A549 (cell line): ENCODE measurements at regions not wholly inside any gene's neighbourhood (a gene's known extent, or its start where the extent isn't known, plus 50 kb on each side); places are given as distances from the start of the nearest gene placed in this dataset.

ENCODE experiments used
- ATAC-seq, 2 experiments: fragments of 200-7000 bp in 1 of 2; fragments of >200 bp in 1 of 2; cut with Nextera tagmentation in 1 of 2; cut with Tn5 transposase in 1 of 2; 3 replicates each; pipeline versions ENCODE4 v1.8.0 to v1.9.1; 2018 to 2020; ENCODE audit warnings: mild to moderate bottlenecking in 1 of 2, moderate library complexity in 1 of 2
- CTCF ChIA-PET: fragments of 300-600 bp; sonication (Branson Sonifier 250); formaldehyde crosslinking; extraction: SDS; loops from one replicate; lab custom pipeline; 2021; ENCODE audit warnings: antibody characterized with exemption, inconsistent platforms; lab: Yijun Ruan, JAX
- POLR2A ChIA-PET: fragments of 350-600 bp; formaldehyde crosslinking; extraction: SDS; loops from one replicate; lab custom pipeline; 2021; ENCODE audit warnings: antibody characterized with exemption, inconsistent platforms; lab: Yijun Ruan, JAX
- DNase-seq, 2 experiments: peaks; one replicate each; pipeline versions ENCODE4 v3.0.0 to v3.0.0-alpha.2; 2011 to 2016; ENCODE audit warnings: low read depth in 1 of 2, low spot score in 1 of 2
- FAIRE-seq: peaks from 2 replicates; lab custom pipeline; 2011; peaks lifted over from hg19 to GRCh38; lab: Jason Lieb, UNC
- H3K27ac ChIP-seq, 2 experiments: fragments of >200 bp; sonication (Bioruptor Twin); formaldehyde crosslinking; 3 replicates each; pipeline ENCODE4 v1.5.1; 2016 to 2017
- H3K4me1 ChIP-seq: fragments of >200 bp; sonication (Bioruptor Twin); formaldehyde crosslinking; 3 replicates; pipeline ENCODE4 v1.6.1; 2016
- H3K4me2 ChIP-seq: fragments of >200 bp; sonication (Bioruptor Twin); formaldehyde crosslinking; 3 replicates; pipeline ENCODE4 v1.6.1; 2016
- H3K4me3 ChIP-seq: fragments of >200 bp; sonication (Bioruptor Twin); formaldehyde crosslinking; 3 replicates; pipeline ENCODE4 v1.5.1; 2016
- H3K9me3 ChIP-seq: fragments of >200 bp; sonication (Bioruptor Twin); formaldehyde crosslinking; 3 replicates; pipeline ENCODE4 v1.6.1; 2016
- ATOH8 ChIP-seq: fragments of 250-450 bp; sonication (Bioruptor Pico); IDR thresholded peaks from 2 replicates; pipeline ENCODE4 v1.5.0; 2020; ENCODE audit warnings: low read depth, mild to moderate bottlenecking, moderate library complexity
- CBX2 ChIP-seq: fragments of 200-600 bp; sonication (generic); IDR thresholded peaks from 2 replicates; pipeline ENCODE4 v1.6.1; 2016; ENCODE audit warnings: low read depth, mild to moderate bottlenecking, borderline replicate concordance
- CHD4 ChIP-seq: fragments of 200-600 bp; sonication (generic); IDR thresholded peaks from 2 replicates; pipeline ENCODE4 v1.6.1; 2016; ENCODE audit warnings: antibody characterized with exemption, mild to moderate bottlenecking, borderline replicate concordance
- CTCF ChIP-seq: fragments of >200 bp; sonication (Bioruptor Twin); formaldehyde crosslinking; IDR thresholded peaks from 3 replicates; pipeline ENCODE4 v1.5.1; 2016
- EP300 ChIP-seq, 2 experiments: fragments of >200 bp; sonication (Bioruptor Twin); formaldehyde crosslinking; IDR thresholded peaks; 2 replicates in 1 of 2; 3 replicates in 1 of 2; pipeline ENCODE4 v1.6.1; 2016 to 2017
- FOSL2 ChIP-seq, 2 experiments: fragments of 450-650 bp in 1 of 2; fragments of >200 bp in 1 of 2; sonication (Bioruptor Twin) in 1 of 2; formaldehyde crosslinking; IDR thresholded peaks; 2 replicates each; pipeline versions ENCODE4 v1.5.0 to v1.6.1; 2016 to 2020; ENCODE audit warnings: mild to moderate bottlenecking in 1 of 2, moderate library complexity in 1 of 2
- HES2 ChIP-seq: fragments of >200 bp; sonication (Bioruptor Twin); formaldehyde crosslinking; IDR thresholded peaks from 2 replicates; pipeline ENCODE4 v1.6.1; 2016
- HEYL ChIP-seq: fragments of 250-450 bp; sonication (Bioruptor Pico); IDR thresholded peaks from 2 replicates; pipeline ENCODE4 v1.8.0; 2021; ENCODE audit warnings: mild to moderate bottlenecking, moderate library complexity
- HOXA7 ChIP-seq: fragments of 250-450 bp; sonication (Bioruptor Pico); IDR thresholded peaks from 2 replicates; pipeline ENCODE4 v1.5.0; 2020; ENCODE audit warnings: mild to moderate bottlenecking, moderate library complexity
- HOXB5 ChIP-seq: fragments of 250-450 bp; sonication (Bioruptor Pico); IDR thresholded peaks from 2 replicates; pipeline ENCODE4 v1.5.0; 2020; ENCODE audit warnings: mild to moderate bottlenecking, moderate library complexity
- KDM5A ChIP-seq: fragments of 200-600 bp; sonication (generic); IDR thresholded peaks from 2 replicates; pipeline ENCODE4 v1.6.1; 2016; ENCODE audit warnings: antibody characterized with exemption, mild to moderate bottlenecking
- MYC ChIP-seq: IDR thresholded peaks from 2 replicates; pipeline ENCODE4 v1.6.1; 2012; ENCODE audit warnings: mild to moderate bottlenecking, inconsistent platforms, low read length, improper control_type of control experiment, borderline replicate concordance
- NR3C1 ChIP-seq: fragments of >200 bp; sonication (Bioruptor Twin); formaldehyde crosslinking; IDR thresholded peaks from 3 replicates; pipeline ENCODE4 v1.6.1; 2017
- PBX3 ChIP-seq: IDR thresholded peaks from 2 replicates; pipeline ENCODE4 v1.6.1; 2012
- PHF8 ChIP-seq: fragments of 200-600 bp; sonication (generic); IDR thresholded peaks from 2 replicates; pipeline ENCODE4 v1.6.1; 2016; ENCODE audit warnings: low read depth, mild to moderate bottlenecking, antibody characterized with exemption, moderate library complexity, borderline replicate concordance
- RAD21 ChIP-seq, 2 experiments: fragments of >200 bp in 1 of 2; sonication (Bioruptor Twin) in 1 of 2; formaldehyde crosslinking in 1 of 2; IDR thresholded peaks in 1 of 2; conservative IDR thresholded peaks in 1 of 2; 2 replicates in 1 of 2; 3 replicates in 1 of 2; pipeline ENCODE4 v1.6.1; 2012 to 2018; ENCODE audit warnings: inconsistent platforms in 1 of 2
- RARB ChIP-seq: fragments of 250-450 bp; sonication (Bioruptor Pico); IDR thresholded peaks from 2 replicates; pipeline ENCODE4 v1.8.0; 2021; ENCODE audit warnings: mild to moderate bottlenecking, moderate library complexity
- REST ChIP-seq: fragments of 200-600 bp; sonication (generic); IDR thresholded peaks from 2 replicates; pipeline ENCODE4 v1.6.1; 2016; ENCODE audit warnings: antibody characterized with exemption, mild to moderate bottlenecking, moderate library complexity
- RNF2 ChIP-seq: fragments of 200-600 bp; sonication (generic); IDR thresholded peaks from 2 replicates; pipeline ENCODE4 v1.6.1; 2016; ENCODE audit warnings: low read depth, mild to moderate bottlenecking, antibody characterized with exemption, moderate library complexity, borderline replicate concordance
- SMC3 ChIP-seq: fragments of >200 bp; sonication (Bioruptor Twin); formaldehyde crosslinking; IDR thresholded peaks from 3 replicates; pipeline ENCODE4 v1.6.1; 2018; ENCODE audit warnings: inconsistent platforms
- ZSCAN20 ChIP-seq: fragments of 250-450 bp; sonication (Bioruptor Pico); IDR thresholded peaks from 2 replicates; pipeline ENCODE4 v1.8.0; 2022; ENCODE audit warnings: mild to moderate bottlenecking, moderate library complexity
- WGBS: methylation state at CpG from one replicate; pipeline ENCODE4 v1.1.6; 2017; ENCODE audit errors: missing lambda C conversion rate; 5-methylcytosine and 5-hydroxymethylcytosine counted together

GRCh38 chr15:95377258-95377852 is 953.1 kb upstream of the NR2F2 start:
- FAIRE-seq: no peak
- no peak for DNase-seq
- TF ChIP-seq ZSCAN20 (no peak), KDM5A (no peak), EP300 (IDR thresholded peaks at IDR 0.05) (no peak), HOXA7 (CRISPR knock-in tag) (no peak), CTCF (no peak), HOXB5 (CRISPR knock-in tag) (no peak), ATOH8 (CRISPR knock-in tag) (no peak), CHD4 (no peak), RNF2 (no peak), PBX3 (no peak)
- CTCF ChIA-PET: no interaction called here
- POLR2A ChIA-PET: no interaction called here
- Histone ChIP-seq H3K9me3 (no peaks in the 10 kb centered on the region), H3K4me3 (no peak overlapping the region), H3K27ac (no peak overlapping the region), H3K4me1 (no peaks in the 10 kb centered on the region), H3K4me2 (no peak overlapping the region)
- ATAC-seq: no peak
- WGBS: 33% methylated on average over 5 of the region's 5 CpGs

- ChIA-PET POLR2A (no interaction called here), CTCF (interaction anchor here (1.4 kb wide), 1 partner anchor 16 kb away, joined by 3 read pairs; no protein-coding TSS in a partner anchor)
- Histone ChIP-seq H3K9me3 (peaks cover 3% of the 10 kb centered on the region; the same call in 1 of the 3 replicates), H3K4me1 (no peaks in the 10 kb centered on the region), H3K4me3 (no peak overlapping the region), H3K27ac (no peak overlapping the region), H3K4me2 (no peak overlapping the region)
- DNase-seq: no peak
- 22% methylated on average over 8 of the region's 8 CpGs for WGBS
- ATAC-seq: no peak
- no peak for FAIRE-seq
- no peak for TF ChIP-seq PBX3
- TF ChIP-seq PHF8: no peak
- TF ChIP-seq ZSCAN20: no peak
- no peak for TF ChIP-seq NR3C1
- TF ChIP-seq HES2: no peak
- no peak for TF ChIP-seq MYC
- no peak for TF ChIP-seq KDM5A
- no peak for TF ChIP-seq RAD21 (conservative IDR thresholded peaks at IDR 0.05 in 1 of 2, IDR thresholded peaks at IDR 0.05 in 1 of 2)
- no peak for TF ChIP-seq FOSL2 (IDR thresholded peaks at IDR 0.05)
- no peak for TF ChIP-seq FOSL2 (CRISPR knock-in tag; IDR thresholded peaks at IDR 0.05)
- TF ChIP-seq CBX2: no peak
- no peak for TF ChIP-seq SMC3
- TF ChIP-seq REST: no peak
- TF ChIP-seq HEYL (CRISPR knock-in tag): no peak
- no peak for TF ChIP-seq ATOH8 (CRISPR knock-in tag)
- no peak for TF ChIP-seq RARB (CRISPR knock-in tag)
Measured at GRCh38 chr15:95394186-95395067, 936.1 kb upstream of the NR2F2 start.
